GM21619 (cell line): ENCODE measurements at regions not wholly inside any gene's neighbourhood (a gene's known extent, or its start where the extent isn't known, plus 50 kb on each side); places are given as distances from the start of the nearest gene placed in this dataset.

Source experiments
- ATAC-seq: cut with Tn5 transposase; IDR thresholded peaks from one replicate; pipeline ENCODE4 v1.9.1; 2021; ENCODE audit not compliant: unreplicated experiment

DNA sequence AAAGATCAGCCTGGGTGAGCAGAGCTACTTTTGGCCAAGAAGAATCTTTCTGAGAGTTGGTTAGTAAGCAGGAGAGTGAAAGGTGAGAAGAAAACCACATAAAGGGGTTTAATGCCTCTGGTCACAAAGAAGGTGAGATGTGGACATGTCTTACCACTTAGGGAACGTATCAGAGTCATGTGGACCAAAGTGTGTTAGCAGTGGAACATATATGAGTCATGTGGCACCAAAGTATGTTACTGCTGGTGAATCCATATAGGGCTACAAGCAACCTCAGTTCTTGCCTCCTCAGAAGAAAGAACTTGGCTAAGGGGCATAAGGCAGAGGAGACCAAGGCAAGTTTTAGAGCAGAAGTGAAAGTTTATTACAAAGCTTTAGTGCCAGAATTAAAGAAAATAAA is 411.6 kb upstream of the NEGR1 start:
- no peak for ATAC-seq

DNA sequence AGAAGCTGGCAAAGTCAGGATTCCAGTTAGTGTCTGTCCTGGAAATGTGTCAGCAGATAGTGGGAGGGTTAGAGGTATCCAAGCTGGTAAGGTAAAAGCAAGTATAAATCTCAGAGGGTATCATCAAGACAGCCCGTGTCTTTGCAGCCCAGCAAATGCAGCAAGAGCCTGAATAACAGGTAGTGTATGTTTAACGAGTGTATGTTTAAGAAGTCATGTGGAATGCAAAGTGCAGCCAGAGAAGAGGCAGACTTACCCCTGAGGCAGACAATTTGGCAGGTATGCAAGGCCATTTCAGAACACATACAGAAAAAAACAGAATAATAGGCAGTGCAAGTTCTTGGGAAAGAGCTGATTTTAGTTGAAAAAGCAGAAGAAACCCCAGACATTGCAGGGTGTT is 411.0 kb upstream of the NEGR1 start:
- no peak for ATAC-seq

DNA sequence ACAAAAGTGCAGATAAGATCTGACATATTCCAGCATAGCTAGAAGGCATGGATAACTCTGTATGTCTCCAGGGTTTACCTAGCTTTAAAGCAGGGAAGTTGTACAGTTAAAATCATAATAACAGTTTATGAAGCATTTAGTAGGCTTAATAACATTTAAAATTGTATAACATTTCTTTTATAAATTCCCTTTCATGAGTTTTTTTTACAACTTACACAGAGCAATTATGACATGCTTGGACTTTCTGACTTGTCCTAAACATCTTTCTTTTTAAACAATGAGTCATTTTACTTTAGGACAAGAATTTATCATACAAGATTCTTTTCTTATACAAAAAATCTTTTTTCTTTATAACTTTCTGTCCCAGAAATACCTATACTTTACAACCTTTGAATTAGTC is 408.5 kb upstream of the NEGR1 start:
- ATAC-seq, result no peak

DNA sequence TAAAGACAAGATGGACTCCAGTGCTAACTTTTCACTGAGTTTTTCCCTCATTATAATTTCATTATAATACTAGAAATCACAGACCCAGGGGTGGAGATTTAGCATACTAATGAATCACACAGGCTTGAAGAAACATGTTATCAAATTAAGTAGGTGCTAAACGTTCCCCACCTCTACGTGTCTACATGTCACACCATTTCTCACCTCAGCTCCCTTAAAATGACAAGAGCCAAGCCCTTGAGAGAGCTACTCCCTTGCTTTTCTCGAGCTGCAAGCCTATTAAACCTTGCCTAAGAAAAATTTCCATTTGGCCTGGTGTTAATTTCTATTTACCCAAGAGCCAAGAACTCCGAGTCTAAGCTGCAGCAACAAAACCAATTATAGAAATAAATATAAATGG is 396.3 kb upstream of the NEGR1 start:
- ATAC-seq, result no peak

DNA sequence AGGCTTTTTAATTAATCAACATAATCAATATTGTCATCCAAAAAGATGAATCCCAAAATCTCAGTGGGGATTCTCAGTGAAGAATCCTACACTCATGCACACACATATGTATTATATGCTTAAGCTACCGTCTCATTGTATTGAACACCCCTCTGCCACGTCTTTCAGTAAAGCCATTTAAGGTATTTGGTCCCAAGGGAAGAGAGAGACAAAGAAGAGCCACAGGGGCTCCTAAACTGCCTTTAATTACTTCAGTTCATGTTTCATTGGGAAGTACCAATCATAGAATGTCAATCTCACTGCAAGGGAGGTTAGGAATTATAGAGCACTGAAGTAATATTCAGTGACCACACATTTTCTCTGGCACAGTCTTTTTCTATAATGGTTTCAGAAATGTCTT is 388.6 kb upstream of the NEGR1 start:
- no peak for ATAC-seq

DNA sequence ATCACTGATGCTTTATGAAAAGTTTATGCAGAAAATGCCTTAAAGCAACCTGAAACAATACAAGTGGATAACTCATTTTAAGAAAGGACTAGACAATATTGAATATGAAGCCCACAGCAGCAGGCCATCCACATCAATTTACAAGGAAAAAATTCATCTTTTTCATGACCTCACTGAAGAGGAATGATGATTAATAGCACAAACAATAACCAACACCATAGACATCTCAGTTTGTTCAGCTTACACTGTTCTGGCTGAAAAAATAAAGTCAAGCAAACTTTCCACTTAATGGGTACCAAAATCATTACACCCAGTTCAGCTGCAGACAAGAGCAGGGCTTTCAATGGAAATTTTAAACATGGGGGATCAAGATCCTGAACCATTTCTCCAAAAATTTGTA is 380.6 kb upstream of the NEGR1 start:
- no peak for ATAC-seq

DNA sequence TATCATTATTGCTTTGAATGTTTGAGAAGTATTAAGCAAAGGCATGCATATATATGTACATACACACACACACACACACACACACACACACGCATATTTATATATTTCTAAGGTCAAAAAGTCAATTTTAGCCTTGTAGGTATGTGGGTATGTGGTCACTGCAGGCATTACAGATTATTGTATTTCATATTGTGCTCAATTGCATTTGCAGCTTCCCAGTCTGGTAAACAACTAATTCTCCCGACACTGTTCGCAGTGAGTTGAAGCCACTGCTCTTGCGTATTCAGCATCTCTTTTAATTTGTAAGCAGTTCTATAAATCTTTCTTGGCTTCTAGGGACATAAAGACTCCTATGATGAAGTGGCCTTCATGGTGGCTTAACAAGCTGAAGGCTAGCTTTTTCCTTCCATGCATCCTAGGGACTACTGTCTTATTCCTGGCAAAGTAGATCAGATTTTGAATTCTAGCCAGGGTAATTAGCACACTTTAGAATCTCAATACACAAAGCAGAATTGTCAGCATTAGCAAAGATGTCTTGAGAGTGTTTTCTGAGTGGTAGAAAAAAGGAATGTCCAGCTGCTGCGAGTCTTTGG is 368.6 kb upstream of the NEGR1 start:
- no peak for ATAC-seq

DNA sequence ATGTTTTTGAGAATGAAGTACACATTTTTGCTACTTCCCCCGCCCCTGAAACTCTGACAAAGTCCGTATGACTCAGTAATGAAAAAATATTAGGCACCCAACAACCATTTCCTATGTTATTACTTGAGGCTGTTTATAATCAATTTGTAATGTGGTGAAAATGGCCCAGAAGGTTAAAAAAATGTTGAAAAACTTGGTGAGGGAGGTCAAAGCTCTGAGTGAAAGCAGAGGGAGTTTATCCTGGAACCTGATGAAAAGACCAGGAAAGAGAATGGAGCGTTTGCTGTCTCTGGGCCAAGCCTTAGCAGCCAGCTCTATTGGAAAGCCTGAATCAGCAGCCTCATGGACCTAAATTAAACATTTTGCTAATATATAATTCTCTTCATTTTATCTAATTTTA is 367.7 kb upstream of the NEGR1 start:
- no peak for ATAC-seq

DNA sequence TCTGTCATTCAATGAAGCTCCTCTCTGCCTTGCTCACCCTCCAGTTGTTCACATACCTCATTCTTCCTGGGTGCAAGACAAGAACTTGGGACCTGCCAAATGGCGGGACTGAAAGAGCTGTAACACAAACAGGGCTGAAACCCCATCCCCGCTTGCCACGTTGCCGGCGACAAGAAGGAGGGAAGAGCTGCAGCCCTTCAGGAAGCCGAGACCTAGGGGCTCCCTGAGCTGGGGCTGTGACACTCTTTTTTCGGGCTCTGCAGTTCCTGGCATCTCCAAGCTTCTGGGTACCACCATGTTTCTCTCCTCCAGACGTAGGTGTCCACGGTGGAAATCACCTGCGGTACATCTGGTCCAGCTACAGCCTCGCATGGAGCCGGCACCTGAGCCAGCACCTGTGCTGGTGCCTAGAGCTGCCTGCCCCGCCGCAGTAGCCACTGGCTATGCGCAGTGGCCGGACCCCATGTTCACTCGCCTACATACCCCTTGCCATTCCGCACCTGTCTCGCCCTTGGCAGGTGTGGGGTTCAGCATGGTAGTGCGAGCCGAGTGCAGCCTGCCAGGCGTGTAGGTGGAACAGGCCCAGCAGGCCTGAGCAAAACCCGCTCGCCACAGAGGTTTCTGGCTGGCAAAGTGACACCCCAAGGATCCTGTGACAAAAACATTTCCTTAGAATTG is 367.0 kb upstream of the NEGR1 start:
- no peak for ATAC-seq

DNA sequence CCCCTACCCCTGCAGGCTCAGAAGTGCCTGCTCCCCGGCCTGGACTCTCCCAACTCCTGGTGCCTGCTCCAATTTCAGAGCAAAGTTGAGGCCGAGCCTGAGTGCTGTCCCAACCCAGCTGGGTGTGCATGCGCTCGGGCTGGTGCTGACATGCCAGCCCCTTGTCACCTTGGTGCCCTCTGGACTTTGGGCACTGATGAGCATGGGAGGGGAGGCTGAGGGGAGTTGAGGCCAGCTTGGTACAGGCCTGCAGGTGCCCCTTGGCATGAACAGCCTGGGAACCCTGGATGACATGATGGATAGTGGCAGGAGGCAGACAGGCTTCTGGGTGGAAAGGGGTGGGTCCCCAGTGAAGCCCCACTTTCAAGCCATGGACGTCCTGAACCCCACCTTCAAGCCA is 366.1 kb upstream of the NEGR1 start:
- ATAC-seq, result no peak

DNA sequence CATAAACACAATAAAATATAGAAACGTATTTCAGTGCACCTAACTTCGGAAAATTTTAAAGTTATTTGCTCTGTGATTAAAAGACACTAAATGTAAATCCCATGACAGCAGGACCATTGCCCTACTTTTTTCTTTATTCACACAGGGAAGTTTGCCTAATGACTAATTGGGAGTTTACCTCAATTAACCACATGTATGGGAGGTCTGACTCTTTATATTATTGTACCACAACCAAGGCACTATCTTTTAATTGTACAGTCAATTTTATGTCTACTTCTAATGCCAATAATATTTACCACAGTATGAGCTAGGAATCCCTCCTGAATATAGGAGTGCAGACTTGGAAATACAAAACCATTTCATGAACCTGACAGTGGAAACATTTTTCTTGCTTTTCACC is 360.8 kb upstream of the NEGR1 start:
- ATAC-seq, result no peak

DNA sequence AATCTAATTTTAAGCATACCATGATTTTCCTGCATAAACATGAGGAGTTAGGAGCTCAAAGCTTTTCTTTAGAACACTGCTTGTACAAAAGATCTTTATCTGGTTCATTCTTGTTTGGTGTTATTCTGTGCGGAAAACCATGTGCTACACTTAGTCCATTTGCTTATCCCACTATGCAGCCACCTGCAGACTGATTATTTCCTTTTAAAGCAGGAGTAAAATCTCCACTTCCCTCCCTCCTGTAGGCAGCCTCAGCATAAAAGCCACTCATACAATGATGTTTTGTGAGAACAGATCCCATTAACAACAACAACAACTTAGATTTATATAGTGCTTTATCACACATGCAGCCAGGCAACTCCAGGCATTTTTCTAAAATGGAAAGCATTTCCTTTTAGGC is 355.3 kb upstream of the NEGR1 start:
- no peak for ATAC-seq

DNA sequence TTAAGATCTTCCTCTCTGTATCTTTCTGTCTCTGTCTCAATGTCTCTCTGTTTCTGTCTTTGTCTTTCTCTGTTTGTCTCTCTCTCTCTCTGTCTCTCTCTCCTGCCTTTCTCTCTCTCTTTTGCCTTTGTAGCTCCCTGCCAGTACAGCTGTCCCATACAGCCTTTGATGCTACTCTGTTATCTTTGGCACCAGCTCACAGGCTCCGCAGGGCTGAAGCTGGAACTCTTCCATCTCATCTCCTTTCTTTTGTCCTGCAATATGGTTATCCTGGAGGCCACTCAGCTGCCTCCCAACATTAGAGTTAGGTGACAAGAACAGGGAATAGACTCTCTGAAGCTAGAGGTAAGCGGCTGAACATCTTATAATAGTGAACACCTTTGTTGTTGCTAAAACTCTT is 354.3 kb upstream of the NEGR1 start:
- no peak for ATAC-seq

DNA sequence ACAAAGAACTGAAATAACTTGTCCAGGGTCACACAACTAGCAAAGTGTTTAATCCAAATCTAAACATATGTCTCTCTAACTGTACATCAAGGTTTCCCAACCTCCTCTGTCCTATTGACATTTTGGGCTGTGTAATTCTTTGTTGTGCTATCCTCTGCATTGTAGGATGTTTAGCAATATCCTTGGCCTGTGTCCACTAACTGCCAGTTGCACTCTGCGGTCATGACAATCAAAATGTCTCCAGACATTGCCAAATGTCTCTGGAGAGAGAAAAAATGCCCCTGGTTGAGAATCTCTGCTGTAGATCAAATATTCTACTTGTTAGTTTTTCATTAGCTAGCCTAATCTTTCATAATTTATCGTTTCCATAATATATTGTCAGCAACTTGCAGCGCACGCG is 353.4 kb upstream of the NEGR1 start:
- ATAC-seq, result no peak

DNA sequence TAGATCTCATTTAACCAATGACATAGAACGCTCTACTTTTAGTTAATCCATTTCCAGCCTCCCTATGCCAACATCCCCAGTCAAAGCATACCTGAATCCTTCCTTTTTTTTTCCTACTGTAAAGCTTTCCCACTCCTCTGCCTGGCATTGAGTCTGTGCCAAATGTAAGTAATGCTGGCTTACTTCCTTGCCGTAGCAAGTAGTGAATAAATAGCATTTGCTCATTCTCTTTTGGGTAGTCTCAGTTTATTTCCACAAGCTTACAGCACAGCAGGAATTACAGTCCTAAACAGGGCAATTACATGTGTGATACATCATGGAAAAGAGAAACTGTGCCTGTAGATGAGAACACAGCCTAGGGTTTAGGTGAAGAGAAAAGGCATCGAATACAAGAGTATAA is 352.6 kb upstream of the NEGR1 start:
- no peak for ATAC-seq

DNA sequence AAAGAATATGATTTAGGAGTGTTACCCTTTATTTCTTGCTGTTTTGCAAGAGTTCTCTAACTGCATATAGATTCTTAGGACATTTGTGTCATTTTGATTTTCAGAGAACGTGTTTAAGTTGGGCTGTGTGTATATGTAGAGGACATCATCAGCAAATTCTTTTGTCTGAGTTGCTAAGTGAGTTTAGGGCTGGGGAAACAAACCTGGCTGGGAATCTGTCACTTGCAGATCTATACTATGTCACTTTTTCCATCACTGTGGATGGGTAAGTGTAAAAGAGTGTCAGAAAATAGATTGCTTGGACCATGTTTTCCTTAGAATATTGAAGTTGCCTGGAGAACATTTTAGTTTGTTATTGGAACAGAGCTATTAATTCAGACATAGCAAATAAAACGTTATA is 349.1 kb upstream of the NEGR1 start:
- no peak for ATAC-seq

DNA sequence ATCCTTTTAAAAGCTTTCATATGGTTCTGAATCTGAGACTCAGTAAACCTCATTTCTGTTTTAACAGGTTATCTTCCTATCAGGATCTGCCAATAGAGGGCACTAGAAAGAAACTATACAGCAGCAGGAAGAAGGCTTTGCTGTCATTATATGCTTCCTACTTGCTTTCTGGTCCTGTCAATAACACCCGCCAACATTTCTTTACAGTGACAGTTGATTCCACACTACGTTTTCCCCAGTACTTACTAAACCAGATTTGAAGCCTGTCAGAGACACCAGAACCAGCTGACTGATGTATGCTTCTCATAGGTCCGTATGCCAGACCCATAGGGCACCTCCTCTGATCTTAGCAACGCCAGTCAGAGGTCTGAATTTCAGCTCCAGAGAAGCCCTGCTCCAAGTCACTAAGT is 341.0 kb upstream of the NEGR1 start:
- peak; percentile 93 for ATAC-seq

DNA sequence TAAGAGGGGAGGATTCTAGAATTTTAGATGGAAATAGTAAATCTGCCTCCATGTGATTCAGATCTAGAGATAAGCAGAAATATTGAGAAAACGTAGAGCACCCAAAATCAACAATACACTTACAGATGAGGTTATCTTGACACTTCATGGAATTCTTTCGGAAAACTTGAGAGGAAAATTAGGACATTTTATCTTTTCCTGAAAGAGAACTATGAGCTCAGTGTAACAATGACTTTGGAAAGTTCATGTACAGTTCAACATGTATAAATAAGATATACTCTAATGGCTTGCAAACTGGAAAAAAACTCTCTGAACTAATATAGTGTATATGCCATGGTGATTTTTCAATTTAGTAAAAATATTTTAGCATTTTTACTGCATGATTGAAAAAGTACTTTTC is 338.1 kb upstream of the NEGR1 start:
- no peak for ATAC-seq

DNA sequence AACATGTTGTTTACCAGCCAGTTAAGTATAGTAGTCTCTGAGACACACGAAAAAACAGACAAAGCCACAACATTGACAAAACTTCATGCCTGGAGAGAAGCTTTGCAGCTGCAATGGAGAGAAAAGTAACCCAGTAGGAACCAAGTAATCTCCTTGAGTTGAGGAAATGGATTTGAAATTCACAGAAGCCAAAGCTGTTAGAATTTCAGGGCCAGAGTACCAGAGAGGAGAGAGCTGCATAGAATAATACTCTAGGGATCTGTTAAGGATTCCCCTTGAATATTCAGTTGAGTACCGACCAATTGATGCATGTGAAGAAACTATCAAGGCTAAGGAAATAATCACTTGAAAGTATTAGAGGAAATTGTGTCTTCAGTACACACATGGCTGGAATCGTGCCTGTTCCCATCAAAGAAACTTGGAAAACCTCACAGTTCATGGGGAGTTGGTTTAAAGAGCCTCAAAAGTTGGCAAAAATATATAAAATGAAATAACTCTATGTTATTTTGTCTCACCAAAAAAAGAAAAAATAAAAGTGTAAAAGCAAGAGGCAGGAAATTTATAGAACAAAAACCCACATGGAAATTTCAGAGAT is 324.0 kb upstream of the NEGR1 start:
- ATAC-seq, result no peak

DNA sequence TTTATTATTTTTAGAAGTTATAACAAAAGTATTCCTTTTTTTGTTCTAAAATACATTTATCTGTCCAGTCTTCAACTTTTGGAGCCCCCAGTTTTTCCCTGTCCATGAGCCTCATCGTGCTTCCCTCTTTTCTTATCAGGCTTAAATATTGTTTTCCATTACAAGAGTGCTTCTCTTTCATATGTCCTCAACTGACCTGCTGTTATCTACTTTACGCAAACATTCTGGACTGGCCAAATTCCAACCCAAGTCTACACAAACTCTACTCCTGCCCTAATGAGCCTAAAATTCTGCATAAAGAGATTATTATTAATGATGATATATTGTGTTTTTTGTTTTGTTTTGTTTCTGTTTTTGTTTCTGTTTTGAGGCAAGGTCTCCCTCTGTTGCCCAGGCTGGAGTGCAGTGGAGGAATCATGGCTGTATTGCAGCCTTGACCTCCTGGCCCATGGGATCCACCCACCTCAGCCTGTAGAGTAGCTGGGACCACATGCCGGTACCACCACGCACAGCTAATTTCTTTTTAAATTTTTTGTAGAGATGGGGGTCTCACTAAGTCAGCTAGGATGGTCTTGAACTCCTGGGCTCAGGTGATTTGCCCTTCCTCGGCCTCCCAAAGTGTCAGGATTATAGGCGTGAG is 318.8 kb upstream of the NEGR1 start:
- ATAC-seq, result no peak

DNA sequence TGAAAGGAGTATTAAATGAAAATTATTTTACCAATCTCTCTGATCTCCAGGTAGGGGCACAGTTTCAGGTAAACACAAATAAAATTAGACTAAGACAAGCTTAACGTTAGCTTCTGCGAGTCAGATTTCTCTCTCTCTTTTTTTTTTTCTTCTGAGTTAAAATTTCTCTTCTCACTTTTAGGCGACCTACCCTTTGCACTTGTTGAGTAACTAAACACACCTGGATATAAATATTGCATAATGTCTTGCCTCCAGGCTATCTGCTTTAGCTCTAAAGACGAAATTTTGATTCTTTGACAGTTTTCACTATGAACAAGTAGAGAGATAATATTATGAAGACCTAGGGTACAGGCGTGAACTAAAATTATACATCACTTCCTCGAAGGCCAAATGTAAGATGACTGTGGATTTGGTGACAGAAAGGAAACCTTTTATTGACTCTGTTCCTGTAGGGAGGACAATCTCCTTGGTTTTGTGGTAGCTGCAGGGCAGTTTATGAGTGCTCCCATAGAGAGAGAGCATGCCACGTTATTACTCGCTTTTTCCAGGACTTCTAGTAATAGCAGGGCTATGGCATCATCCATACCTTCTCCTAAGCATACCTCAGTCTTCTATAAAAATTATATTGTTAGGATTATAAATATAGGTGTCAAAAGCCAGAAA is 303.8 kb upstream of the NEGR1 start:
- no peak for ATAC-seq

DNA sequence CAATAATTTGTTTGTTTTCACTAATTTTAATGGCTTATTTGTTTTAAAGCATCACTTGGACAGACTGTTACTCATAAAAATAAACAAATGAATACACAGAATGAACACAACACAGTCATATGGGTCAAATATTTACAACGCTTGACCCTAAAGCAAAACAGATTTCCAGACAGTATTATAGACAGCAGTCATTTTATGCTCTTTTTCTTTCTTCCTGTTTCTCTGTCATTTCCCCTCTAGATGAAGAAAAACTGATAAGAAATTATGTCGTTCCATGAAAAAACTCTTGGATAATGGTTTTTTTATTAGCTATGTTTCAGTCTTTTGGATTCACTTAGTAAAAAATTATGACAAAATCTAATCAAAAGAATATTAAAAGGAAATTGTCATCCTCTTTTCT is 297.3 kb upstream of the NEGR1 start:
- no peak for ATAC-seq
